Ectodermal cell (in vitro differentiated cells): ENCODE measurements at regions not wholly inside any gene's neighbourhood (a gene's known extent, or its start where the extent isn't known, plus 50 kb on each side); places are given as distances from the start of the nearest gene placed in this dataset.
A peak's percentile ranks its signal among the peaks of the same experiment; 100 is the strongest.

Experiments used
- H3K27ac ChIP-seq: 2 replicates; pipeline ENCODE4 v1.7.0; 2013; ENCODE audit warnings: mild to moderate bottlenecking, low read depth, low read length; ENCODE audit not compliant: insufficient read depth, poor library complexity, severe bottlenecking
- H3K27me3 ChIP-seq: 2 replicates; pipeline ENCODE4 v1.7.0; 2013; ENCODE audit warnings: mild to moderate bottlenecking, low read length; ENCODE audit not compliant: insufficient read depth, control insufficient read depth, poor library complexity, severe bottlenecking
- H3K36me3 ChIP-seq: one replicate; pipeline ENCODE4 v1.7.0; 2013; ENCODE audit warnings: low read length; ENCODE audit not compliant: control insufficient read depth, insufficient read depth
- H3K4me1 ChIP-seq: one replicate; pipeline ENCODE4 v1.7.0; 2013; ENCODE audit warnings: low read length; ENCODE audit not compliant: control insufficient read depth, insufficient read depth
- H3K4me3 ChIP-seq: 2 replicates; pipeline ENCODE4 v1.7.0; 2013; ENCODE audit warnings: low read depth, low read length, control low read depth; ENCODE audit not compliant: insufficient read depth
- H3K9me3 ChIP-seq: 2 replicates; pipeline ENCODE4 v1.7.0; 2013; ENCODE audit warnings: mild to moderate bottlenecking, low read length, moderate library complexity; ENCODE audit not compliant: control insufficient read depth
- WGBS, 2 experiments: methylation state at CpG; one replicate each; pipeline ENCODE4 v1.1.7; 2013; ENCODE audit warnings: missing lambda C conversion rate in 2 of 2; 5-methylcytosine and 5-hydroxymethylcytosine counted together

- Histone ChIP-seq H3K4me1 (no peaks in the 10 kb centered on the region), H3K9me3 (no peaks in the 10 kb centered on the region), H3K36me3 (no peaks in the 10 kb centered on the region), H3K27ac (no peak overlapping the region), H3K4me3 (no peak overlapping the region), H3K27me3 (no peaks in the 10 kb centered on the region)
- WGBS, 2 experiments: 90 to 95% methylated on average over 1 of the region's 1 CpG
Observed at GRCh38 chrX:80293354-80293753, 126.9 kb upstream of the TENT5D start.

GRCh38 chrX:80306007-80306406 lies 114.2 kb upstream of the TENT5D start:
- Histone ChIP-seq H3K27me3 (no peaks in the 10 kb centered on the region), H3K36me3 (no peaks in the 10 kb centered on the region), H3K4me3 (no peak overlapping the region), H3K4me1 (no peaks in the 10 kb centered on the region), H3K27ac (no peak overlapping the region), H3K9me3 (no peaks in the 10 kb centered on the region)
- 85 to 100% methylated on average over 1 of the region's 1 CpG for WGBS, 2 experiments

- Histone ChIP-seq H3K9me3 (no peaks in the 10 kb centered on the region), H3K27ac (no peak overlapping the region)
- 67 to 79% methylated on average over 2 to 3 of the region's 3 CpGs for WGBS, 2 experiments
Observed at GRCh38 chrX:80312448-80312847, 107.8 kb upstream of the TENT5D start.

DNA sequence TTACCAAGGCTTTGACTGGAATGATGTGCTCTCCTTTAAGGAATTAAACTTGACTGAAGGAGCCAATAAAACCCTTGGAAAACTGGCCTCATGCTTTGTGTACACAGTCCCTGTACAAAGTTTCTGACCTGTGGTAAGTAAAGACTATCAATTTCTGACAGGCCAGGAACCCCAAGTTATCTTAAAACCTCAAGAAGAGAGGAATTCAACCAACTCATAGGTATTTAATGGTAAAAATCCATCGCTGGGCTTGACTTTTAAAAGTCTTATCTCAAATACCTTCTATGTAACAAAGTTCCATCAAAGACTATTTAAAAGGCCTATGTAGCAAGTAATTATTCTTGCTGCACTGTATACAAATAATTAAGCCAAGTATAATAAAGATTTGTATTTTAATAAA lies 103.7 kb upstream of the TENT5D start:
- H3K4me1 ChIP-seq: no peaks in the 10 kb centered on the region
- no peak overlapping the region for H3K4me3 ChIP-seq
- WGBS, 2 experiments: 50% methylated on average over 1 of the region's 1 CpG; no CpG with 5 or more reads in 1 of the 2 experiments
- no peaks in the 10 kb centered on the region for H3K9me3 ChIP-seq
- no peaks in the 10 kb centered on the region for H3K36me3 ChIP-seq
- H3K27me3 ChIP-seq: no peaks in the 10 kb centered on the region
- H3K27ac ChIP-seq: no peak overlapping the region

More at GRCh38 chrX:80312448-80312847, 107.8 kb upstream of the TENT5D start:
- no peaks in the 10 kb centered on the region for H3K36me3 ChIP-seq
- H3K27me3 ChIP-seq: no peaks in the 10 kb centered on the region
- H3K4me1 ChIP-seq: no peaks in the 10 kb centered on the region
- H3K4me3 ChIP-seq: no peak overlapping the region

GRCh38 chrX:80317646-80318045 lies 102.6 kb upstream of the TENT5D start:
- no peak overlapping the region for H3K4me3 ChIP-seq
- no peak overlapping the region for H3K27ac ChIP-seq
- WGBS, 2 experiments: 75 to 100% methylated on average over 1 of the region's 2 CpGs
- H3K36me3 ChIP-seq: no peaks in the 10 kb centered on the region
- H3K9me3 ChIP-seq: no peaks in the 10 kb centered on the region
- H3K4me1 ChIP-seq: no peaks in the 10 kb centered on the region
- H3K27me3 ChIP-seq: no peaks in the 10 kb centered on the region

DNA sequence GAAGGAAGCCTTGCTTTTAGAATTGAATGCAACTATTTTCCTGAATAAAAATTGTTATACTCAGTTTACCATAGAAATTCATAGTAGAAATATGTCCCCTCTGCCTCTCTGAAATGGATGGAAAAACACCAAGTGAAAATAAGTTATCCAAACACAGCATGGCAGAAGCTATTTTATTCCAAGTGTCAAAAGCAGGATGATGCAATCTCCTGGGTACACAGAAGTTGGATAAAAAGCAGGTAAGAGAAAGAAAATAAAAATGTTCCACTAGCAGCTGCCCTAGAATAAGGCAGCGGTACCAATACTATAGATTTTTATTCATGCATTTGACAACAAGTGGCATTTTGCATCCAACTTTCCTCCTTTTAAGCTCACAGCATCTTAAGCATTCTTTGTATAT lies 89.0 kb upstream of the TENT5D start:
- H3K4me3 ChIP-seq: no peak overlapping the region
- H3K36me3 ChIP-seq: no peaks in the 10 kb centered on the region
- H3K4me1 ChIP-seq: no peaks in the 10 kb centered on the region
- H3K9me3 ChIP-seq: no peaks in the 10 kb centered on the region
- H3K27ac ChIP-seq: no peak overlapping the region
- H3K27me3 ChIP-seq: no peaks in the 10 kb centered on the region
- WGBS, 2 experiments: 88% methylated on average over 1 of the region's 1 CpG; no CpG with 5 or more reads in 1 of the 2 experiments

DNA sequence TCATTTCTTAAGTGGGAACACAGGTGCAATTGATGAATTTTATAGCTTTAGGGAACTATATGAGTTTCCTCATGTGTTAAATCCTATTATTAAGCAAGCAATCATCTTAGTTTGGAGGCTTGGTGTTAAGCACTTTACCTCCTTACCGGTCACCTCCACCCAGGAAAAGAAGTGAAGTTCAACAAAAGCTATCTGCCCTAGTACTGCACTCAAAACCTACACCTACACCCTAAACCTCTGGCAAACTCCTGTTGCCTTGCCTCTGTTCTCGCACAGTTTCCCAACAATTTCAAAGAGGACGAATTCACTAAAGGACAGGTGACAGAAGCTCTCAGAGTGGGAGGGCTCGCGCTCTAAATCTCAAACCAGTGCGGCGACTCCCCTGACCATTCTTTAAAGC lies 85.7 kb upstream of the TENT5D start:
- H3K9me3 ChIP-seq: no peaks in the 10 kb centered on the region
- H3K27ac ChIP-seq: no peak overlapping the region
- WGBS, 2 experiments: 30 to 31% methylated on average over 7 of the region's 7 CpGs
- H3K4me1 ChIP-seq: no peaks in the 10 kb centered on the region
- no peaks in the 10 kb centered on the region for H3K27me3 ChIP-seq
- peak overlapping the region; percentile 35 for H3K4me3 ChIP-seq
- H3K36me3 ChIP-seq: no peaks in the 10 kb centered on the region

- H3K27ac ChIP-seq: no peak overlapping the region
- H3K27me3 ChIP-seq: no peaks in the 10 kb centered on the region
- 41 to 42% methylated on average over 37 to 38 of the region's 38 CpGs for WGBS, 2 experiments
- H3K4me1 ChIP-seq: no peaks in the 10 kb centered on the region
- no peaks in the 10 kb centered on the region for H3K9me3 ChIP-seq
- no peaks in the 10 kb centered on the region for H3K36me3 ChIP-seq
- H3K4me3 ChIP-seq: peak overlapping the region; percentile 35
Observed at GRCh38 chrX:80335062-80335830, 85.0 kb upstream of the TENT5D start.

- H3K36me3 ChIP-seq: no peaks in the 10 kb centered on the region
- no peak overlapping the region for H3K4me3 ChIP-seq
- WGBS, 2 experiments: 84 to 88% methylated on average over 4 of the region's 4 CpGs
- H3K27me3 ChIP-seq: no peaks in the 10 kb centered on the region
- no peaks in the 10 kb centered on the region for H3K4me1 ChIP-seq
- H3K9me3 ChIP-seq: no peaks in the 10 kb centered on the region
- no peak overlapping the region for H3K27ac ChIP-seq
Observed at GRCh38 chrX:80354966-80355465, 65.2 kb upstream of the TENT5D start.
